HG02763 (cell line): ENCODE measurements at regions not wholly inside any gene's neighbourhood (a gene's known extent, or its start where the extent isn't known, plus 50 kb on each side); places are given as distances from the start of the nearest gene placed in this dataset.

Experiments used
- ATAC-seq: cut with Tn5 transposase; IDR thresholded peaks from one replicate; pipeline ENCODE4 v1.9.1; 2021; ENCODE audit warnings: mild to moderate bottlenecking, moderate library complexity; ENCODE audit not compliant: unreplicated experiment

DNA sequence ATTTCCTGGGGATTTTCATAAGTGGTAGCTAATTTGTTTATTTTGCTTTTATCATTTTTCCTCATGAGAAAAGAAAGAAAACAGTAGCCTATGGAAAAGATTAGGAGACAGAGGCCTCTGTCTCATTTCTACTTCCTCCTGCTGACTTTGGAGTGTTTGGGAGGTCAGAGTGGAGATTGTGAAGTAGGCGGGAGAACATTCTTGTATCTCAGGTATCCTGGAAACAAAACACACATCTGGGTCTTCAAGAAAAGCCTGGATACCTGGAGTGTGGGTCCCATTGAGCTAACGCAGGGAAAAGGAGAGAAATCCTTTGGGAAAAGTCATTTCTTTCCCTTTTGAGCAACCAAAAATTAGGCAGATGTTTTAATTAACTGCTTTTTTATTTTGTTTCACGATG lies 161.5 kb upstream of the DMAC1 start:
- ATAC-seq = no peak

DNA sequence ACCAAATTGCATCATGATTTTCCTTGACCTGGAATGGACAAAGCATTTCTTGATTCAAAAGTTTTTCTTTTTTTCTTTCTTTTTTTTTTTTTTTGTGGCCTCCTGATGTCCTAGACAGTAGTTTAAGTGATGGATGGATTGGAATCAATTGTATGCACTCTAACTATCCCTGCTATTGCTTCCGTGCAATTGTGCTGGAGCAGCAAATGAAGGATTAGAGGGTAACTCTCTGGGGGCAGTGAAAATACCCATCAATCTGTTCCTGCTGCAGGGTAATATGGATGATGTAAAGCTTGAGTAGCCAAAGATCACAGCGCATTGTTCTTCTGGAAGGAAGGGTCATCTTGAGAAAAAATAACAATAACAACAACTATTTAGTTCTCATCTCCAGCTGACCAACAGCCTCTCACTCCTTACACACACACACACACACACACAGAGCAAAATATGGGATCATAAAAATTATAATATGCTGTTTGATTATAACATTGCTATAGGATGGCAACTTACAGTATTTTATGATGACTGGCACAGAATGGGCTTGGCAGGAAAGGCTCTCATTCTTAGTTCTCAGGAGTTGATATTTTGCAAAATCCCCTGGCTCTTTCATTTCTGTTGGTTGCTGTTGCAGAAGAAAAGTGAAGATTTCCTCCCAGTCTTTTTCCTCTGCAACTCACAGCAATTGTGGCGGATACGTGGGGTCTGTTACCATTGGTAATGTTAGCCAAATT lies 160.9 kb upstream of the DMAC1 start:
- ATAC-seq = no peak

DNA sequence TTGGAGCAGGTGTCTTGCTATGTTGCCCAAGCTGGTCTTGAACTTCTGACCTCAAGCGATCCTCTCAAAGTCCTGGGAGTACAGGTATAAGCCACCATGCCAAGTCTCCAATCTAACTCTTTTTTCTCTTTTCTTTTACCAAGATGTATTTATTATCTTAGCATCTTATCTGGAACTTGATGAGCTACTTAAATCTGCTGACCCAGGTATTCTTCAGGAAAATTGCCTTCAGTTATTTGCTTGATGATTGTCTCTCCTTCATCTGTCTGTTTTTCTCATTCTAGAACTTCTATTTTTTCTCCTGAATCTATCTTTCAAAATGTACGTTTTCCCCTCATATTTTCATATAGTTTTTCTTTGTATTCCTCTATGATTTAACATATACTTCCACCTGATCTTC lies 158.2 kb upstream of the DMAC1 start:
- ATAC-seq = no peak

- no peak for ATAC-seq
Measured at GRCh38 chr9:7947577-7947976, 148.0 kb upstream of the DMAC1 start.

DNA sequence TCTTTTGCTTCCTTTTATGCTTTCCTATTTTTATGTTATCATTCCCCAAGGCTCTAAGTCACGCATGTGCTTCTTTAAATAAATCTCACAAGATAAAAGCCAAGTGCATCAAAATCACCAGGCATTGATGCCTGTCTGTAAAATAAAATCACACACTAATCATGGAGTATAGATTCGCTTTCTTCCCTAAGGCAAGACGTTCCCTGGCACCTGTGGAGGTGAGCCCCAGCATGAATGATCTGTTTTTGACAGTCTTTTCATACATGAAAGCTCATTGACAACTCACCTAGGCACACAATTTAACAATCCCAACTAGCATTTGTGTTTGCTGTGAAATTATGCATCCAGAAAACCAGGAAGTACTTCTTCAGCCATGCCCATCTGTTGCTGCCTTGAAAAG lies 146.9 kb upstream of the DMAC1 start:
- ATAC-seq = no peak

DNA sequence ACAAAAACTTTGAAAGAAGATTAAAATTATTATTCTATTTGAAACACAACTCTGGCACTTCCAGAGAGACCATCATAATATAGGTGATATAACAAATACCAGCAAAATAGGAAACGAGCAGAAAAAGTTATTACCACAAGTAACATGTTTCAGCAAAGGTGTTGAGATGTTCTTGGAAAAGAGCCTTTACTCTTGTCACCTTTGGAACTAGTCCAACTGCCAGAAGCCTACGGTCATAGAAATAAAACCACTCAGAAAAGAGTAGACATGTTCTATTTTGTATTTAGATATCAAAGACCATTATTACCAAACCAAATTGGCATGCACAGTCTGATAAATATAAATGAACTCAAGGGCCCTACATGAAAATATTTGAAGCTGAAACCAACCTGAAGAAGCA lies 145.0 kb upstream of the DMAC1 start:
- ATAC-seq = no peak

DNA sequence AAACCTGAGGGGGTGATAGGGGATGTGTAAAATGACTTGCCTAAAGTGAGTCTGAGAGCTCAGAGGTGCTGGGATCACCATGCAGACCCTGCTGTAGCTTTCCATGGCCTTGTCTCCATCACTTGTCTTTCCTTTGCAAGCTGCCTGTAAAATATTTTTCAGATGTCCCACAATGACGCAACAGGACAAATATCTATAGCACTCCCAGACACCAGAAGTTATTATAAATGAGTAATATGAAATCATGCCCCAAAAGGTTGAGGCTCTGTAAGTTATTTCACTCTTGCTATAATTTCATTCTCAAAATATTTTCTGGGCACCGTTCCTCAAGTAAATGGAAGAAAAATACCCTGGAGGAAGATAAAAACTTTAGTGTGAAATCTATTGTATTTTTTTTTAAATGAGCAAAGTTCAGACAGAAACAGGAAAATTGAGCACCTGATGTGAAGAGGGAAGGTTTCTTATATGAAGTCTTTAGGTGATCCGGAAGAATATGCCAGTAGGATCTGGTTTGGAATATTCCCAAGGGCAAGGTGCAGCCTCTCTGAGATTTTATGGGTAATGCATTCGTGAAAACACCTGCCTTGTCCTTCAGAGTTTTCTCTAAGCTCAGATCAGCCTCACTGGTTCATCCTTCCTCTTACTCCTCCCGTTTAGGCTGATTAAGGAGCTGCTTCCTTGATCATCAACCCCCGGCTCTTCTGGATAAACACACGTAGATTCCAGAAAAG lies 138.3 kb upstream of the DMAC1 start:
- ATAC-seq = no peak

- no peak for ATAC-seq
Measured at GRCh38 chr9:7936996-7937395, 137.4 kb upstream of the DMAC1 start.

- no peak for ATAC-seq
Measured at GRCh38 chr9:7936163-7936562, 136.6 kb upstream of the DMAC1 start.

GRCh38 chr9:7935681-7936080 lies 136.1 kb upstream of the DMAC1 start:
- ATAC-seq = peak; percentile 40

DNA sequence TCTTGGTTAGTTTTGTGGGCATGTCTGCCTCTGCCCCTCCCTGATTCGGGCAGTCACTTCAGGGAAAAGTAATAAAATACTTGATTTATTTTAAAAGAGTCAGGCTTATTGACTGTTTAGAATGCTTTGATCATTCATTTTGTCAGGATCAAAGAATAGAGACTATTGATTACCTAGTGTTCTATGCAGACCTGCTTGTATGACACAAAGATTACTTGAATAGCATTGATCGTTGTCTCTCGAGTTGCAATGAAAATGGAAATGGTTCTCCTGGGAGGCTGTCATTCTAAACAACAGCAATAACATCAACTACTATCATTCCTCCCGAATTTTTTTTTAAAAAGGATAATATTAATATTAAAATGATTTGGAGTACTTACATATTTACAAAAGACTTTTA lies 133.2 kb upstream of the DMAC1 start:
- ATAC-seq = no peak

- no peak for ATAC-seq
Measured at GRCh38 chr9:7930613-7931012, 131.0 kb upstream of the DMAC1 start.

DNA sequence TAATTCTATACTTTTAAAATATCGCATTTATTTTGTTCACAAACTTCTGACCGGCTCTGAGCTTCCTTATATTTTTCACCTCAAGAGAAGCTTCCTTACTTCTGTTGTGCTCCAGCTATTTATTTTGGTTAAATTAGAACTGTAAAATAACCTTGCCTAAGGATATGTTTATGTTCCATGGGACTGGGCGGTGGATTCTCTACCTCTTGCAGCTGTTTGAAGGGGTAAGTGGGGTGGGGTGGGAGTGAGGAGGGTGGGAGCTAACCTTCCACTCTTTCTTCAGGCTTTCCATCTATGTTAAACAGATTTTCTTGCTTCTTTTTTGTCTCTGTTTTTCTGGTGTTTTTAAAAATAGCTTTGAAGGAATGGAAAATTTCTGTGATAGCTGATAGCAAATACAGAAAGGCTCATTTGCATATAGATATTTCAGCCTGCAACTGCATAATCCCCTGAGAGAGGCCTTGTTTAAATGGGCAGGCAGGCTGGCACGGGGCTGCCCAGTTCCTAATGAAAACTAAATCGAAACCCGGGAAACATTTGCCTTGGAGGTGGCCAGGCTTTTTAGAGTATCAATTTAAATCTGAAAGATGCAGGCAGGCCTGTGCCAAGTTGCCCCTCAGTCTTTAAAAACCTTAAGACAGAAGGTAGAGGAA lies 122.1 kb upstream of the DMAC1 start:
- no peak for ATAC-seq

- ATAC-seq = no peak
Measured at GRCh38 chr9:7912037-7912535, 112.5 kb upstream of the DMAC1 start.

DNA sequence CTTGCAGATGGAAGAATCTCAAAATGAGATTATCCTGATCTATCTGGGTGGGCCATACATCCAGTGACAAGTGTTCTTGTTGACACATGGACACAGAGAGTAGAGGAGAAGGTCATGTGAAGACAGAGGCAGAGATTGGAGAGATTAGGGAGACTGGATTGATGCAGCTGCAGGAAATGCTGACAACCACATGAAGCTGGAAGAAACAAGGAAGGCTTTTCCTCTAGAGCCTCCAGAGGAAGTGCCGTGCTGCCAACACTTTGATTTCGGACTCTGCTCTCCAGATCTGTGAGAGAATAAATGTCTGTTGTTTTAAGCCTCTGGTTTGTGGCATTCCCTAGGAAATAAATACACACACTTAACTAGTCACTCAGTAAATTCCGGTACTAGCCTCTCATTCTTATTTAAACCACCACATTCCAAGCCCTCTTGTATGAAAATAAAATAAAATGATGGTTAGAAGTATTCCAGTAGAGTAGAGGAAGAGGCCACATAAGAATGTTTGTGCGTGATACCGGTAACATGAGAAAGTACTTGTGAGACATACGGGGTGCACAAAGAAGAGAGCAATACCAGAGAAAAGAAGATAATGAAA lies 110.9 kb upstream of the DMAC1 start:
- no peak for ATAC-seq

DNA sequence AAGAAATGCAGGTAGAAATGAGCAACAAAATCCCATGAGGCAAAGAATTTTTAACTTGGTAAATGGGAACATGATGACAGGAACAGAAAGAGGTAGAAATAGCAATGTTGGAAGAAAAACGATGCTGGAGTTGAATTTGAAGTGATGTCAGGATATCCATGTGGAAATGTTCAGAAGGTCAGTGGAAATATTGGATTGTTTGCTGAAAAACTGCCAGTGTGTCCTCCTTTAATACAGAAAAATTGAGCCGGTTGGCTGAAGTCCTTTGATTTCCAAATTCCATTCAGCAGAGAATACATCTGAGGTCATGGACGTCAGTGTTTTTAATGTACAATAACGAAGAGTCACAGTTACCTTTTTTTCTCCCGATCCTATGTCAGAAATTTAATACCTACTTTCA lies 110.0 kb upstream of the DMAC1 start:
- ATAC-seq = no peak

- ATAC-seq = no peak
Measured at GRCh38 chr9:7907551-7908337, 108.2 kb upstream of the DMAC1 start.

DNA sequence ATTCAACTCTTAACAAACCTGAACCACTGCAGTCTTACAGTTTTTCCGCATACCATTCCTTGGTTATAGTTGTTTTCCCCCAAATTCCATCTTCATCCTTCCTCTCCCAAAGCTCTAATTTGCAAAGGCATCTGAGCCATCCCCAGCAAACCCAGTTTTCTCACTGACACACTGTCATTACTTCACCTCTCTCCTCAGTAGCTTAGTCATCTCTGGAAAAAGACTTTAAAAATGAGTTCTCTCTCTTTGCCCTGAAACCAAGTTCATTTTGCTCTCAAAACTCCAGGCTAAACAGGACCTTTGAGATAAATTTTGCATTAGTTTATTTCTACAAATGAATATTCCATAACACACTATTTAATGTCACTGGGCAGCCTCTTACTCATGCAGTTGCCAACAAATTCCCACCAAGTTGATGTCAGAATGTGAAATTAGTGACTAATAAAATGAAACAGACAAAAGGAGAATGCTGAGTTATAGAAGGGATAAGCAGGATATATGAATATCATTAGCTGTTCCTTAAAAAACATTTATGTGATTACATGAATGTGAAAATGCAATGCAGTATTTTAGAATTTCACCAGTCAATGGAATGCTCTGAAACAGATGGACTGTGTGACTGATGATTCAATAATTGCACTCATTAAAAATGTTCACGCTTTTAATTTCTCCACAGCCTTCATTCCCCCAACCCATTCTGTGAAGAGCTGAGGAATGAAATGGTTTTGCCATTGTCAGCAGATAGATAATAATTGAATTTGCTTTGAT lies 107.4 kb upstream of the DMAC1 start:
- no peak for ATAC-seq

GRCh38 chr9:7901621-7902020 lies 102.0 kb upstream of the DMAC1 start:
- ATAC-seq = no peak

DNA sequence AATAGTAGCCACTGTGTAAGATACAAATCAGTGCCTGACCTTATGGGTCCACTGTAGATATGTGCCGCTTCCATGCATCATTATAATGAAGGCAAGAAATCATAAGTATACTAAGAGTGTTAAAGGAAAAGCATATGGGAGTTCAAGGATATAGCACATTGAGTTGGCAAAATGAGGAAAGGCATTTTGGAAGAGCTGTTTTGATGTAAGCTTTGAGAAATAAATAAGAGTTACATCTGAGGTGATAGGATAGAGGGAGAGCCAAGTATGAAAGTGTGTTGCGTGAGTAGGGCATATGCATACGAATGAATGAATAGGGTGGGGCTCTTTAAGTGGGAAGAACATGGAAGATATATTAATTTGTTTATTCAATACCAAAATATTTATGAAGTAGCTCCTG lies 101.0 kb upstream of the DMAC1 start:
- no peak for ATAC-seq
